ENCODE measurements at regions not wholly inside any gene's neighbourhood (a gene's known extent, or its start where the extent isn't known, plus 50 kb on each side); places are given as distances from the start of the nearest gene placed in this dataset.

DNA sequence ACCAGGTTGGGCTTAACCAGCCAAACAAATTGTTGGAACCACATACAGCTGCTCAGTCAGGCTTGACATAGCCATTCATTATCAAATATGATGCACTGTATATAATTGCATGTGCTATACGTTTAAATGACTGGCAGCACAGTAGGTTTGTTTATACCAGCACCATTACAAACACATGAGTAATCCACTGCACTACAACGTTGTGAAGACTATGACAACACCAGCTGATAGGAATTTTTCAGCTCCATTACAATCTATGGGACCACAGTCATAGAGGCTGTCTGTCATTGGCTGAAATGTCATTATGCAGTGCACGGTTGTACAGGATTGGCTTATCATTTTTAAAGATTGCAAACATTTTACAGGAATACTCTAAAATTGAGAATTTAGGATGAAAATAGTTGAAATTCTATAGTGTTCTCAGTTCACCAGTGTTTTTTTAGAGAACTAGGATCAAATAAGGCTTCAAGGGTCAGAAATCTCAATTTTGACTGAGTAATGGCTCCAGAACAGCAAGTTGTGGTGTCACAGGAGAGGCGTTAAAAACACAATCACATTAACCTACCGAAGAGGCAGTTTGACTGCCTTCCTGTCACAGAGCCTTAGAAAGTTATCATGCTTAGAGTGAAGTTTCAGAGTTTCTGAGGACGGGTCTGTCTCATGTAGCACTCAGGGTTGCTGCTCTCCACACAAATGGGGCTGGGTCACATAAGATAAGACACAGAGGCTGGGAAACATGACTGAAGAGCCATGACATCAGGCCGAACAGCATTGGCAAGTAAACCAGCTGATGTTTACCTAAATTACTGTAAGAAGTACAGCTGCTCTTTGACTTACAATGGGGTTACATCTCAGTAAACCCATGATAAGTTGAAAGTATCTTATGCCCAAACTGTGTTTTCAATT, 60.7 kb upstream of the SMLR1 start:
- DNase-seq = no peak

DNA sequence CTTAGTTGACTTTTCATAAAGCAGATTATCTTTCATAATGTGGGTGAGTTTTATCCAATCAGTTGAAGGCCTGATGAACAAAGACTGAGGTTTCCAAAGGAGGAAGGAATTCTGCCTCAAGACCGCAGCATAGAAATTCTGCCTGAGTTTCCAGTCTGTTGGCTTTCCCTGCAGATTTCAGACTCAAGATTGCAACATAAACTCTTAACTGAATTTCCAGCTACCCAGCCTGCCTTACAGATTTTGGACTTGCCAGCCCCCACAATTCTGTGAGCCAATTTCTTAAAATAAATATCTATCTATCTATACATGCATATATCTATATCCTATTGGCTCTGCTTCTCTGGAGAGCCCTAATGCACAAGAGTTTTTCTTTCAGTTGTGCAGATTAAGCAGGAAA, 57.3 kb upstream of the SMLR1 start:
- DNase-seq = no peak

DNA sequence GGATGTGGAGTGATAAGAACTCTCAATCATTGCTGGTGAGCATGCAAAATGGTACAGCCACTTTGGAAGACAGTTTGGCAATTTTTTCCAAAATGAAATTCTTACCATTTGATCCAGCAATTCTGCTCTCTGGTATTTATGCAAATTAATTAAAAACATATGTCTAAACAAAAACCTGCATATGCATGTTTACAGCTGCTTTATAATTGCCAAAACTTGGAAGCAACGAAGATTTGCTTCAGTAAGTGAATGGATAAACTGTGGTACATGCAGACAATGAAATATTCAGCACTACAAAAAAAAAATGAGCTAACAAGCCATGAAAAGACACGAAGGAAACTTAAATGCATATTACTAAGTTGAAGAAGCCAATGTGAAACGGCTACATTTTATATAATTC, 55.5 kb upstream of the SMLR1 start:
- no peak for DNase-seq

GRCh38 chr6:130773860-130774259, 53.3 kb upstream of the SMLR1 start:
- DNase-seq = no peak

DNA sequence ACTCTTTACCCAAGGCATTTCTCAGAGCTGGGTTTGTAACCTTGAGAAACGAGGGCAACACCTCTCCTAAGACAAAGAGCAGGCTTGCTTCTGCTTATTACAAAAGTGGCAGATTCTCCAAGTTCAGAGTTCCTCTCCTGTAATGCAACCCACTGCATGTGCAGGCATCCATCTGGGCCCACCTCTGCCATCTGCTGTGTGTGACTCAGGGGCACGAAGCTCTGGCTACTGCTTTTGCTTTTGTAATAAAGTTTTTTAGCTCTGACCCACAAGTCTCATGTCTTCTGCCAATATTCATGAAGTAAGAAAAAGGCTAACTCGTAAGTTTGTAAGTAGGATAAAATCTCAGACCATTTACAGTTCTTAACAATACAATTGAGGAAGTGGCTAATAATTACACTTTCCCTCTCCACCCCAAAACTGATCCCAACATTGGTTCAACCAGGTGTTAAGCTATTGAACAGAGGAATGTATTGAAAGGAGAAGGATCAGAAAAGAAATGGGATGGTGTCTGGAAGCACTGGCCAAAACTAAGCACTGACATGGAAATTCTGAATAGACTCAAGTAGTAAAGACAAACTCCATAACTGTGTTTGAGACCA, 51.7 kb upstream of the SMLR1 start:
- no peak for DNase-seq

- DNase-seq = no peak
These were observed 50.8 kb upstream of the SMLR1 start for GRCh38 chr6:130776287-130776925.

Measured in left kidney (tissue), 1 donor.